Tibial nerve (tissue), 4 donors: ENCODE measurements at regions not wholly inside any gene's neighbourhood (a gene's known extent, or its start where the extent isn't known, plus 50 kb on each side); places are given as distances from the start of the nearest gene placed in this dataset.

Source experiments
- CTCF ChIP-seq, 5 experiments: fragments of 200-600 bp in 3 of 5; fragments of 450-650 bp in 2 of 5; sonication (generic) in 3 of 5; IDR thresholded peaks; one replicate each; pipeline ENCODE4 v1.5.1; 2016 to 2019; ENCODE audit warnings: antibody characterized with exemption in 5 of 5, mild to moderate bottlenecking in 3 of 5, moderate library complexity in 2 of 5
- EP300 ChIP-seq, 2 donors: sonication (generic); formaldehyde crosslinking; IDR thresholded peaks; one replicate each; pipeline ENCODE4 v1.6.1; 2017; ENCODE audit warnings: antibody characterized with exemption in 2 of 2, mild to moderate bottlenecking in 1 of 2

DNA sequence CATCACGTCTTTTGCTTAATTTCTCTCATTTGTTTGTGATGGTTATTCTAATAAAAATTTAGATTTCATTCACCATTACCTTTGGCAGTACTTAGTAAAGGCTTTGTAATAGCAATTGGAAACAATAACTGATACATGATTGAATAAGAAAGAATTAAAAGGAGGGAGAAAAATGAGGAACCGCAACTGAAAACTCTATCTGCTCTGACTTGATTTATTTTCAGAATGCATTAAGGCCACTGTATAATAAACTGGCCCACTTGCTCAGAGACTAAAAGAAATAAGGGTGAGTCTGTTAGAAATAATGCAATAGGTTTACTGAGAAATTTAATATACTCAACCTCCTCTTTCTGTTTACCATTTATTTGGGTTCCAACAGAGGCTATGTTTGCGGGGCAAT is 351.5 kb downstream of the TMA16 start:
- TF ChIP-seq EP300 (IDR thresholded peaks at IDR 0.05) = no peak
- no peak for TF ChIP-seq CTCF (IDR thresholded peaks at IDR 0.05)
